ENCODE measurements at regions not wholly inside any gene's neighbourhood (a gene's known extent, or its start where the extent isn't known, plus 50 kb on each side); places are given as distances from the start of the nearest gene placed in this dataset.

- TF ChIP-seq POLR2AphosphoS5 (IDR thresholded peaks at IDR 0.05) (no peak), CTCF (IDR thresholded peaks at IDR 0.05) (no peak), POLR2A (IDR thresholded peaks at IDR 0.05) (no peak)
Observed at GRCh38 chr21:27021046-27021445, 54.2 kb upstream of the ADAMTS5 start.
